Fibroblast of skin of left quadriceps (primary cell): ENCODE measurements at regions not wholly inside any gene's neighbourhood (a gene's known extent, or its start where the extent isn't known, plus 50 kb on each side); places are given as distances from the start of the nearest gene placed in this dataset.
"Not testable (repeated sequence)": the region's sequence is repeated elsewhere in the genome, so short reads cannot be mapped to it uniquely, and the experiment has no call there.

Experiments used
- DNase-seq, 2 experiments: peaks; one replicate each; pipeline ENCODE4 v3.0.0-alpha.2; 2013; ENCODE audit warnings: low read depth in 2 of 2

DNA sequence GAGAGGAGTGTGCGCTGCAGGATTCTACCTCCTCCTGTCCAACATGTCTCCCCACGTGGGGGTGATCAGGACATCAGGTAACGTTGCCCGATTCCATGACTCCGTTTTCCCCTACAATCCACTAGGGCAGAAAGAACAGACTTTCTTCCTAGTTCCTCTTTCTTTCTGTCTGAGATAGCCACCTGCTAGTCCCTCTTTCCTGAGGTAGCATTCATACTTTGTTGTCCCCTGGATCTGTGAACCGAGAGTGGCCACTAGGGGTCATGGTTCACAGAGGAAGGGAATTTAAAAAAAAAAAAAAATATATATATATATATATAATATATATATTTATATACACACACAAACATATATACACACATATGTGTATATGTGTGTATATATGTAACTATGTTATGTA lies 210.0 kb upstream of the ZNF521 start:
- peak; percentile 8 to 11 for DNase-seq

DNA sequence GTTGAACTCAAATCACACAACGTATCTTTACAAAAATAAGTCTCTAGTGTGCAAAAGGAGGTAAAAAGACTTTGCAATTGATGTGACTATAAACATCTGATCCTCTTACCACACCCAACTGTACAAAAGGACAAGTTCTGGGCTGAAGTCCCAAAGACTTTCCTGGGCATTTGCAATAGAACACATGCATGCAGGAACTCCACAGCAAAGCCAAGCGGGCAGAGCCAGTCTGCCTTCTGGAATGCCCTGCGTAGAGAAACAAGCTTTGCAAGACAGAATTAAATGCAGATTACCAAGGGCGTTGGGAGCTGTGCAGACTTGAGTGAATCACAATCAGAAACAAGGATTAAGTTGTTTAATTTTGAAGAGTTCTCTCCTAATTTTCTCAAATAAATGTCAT lies 208.4 kb upstream of the ZNF521 start:
- DNase-seq = no peak

DNA sequence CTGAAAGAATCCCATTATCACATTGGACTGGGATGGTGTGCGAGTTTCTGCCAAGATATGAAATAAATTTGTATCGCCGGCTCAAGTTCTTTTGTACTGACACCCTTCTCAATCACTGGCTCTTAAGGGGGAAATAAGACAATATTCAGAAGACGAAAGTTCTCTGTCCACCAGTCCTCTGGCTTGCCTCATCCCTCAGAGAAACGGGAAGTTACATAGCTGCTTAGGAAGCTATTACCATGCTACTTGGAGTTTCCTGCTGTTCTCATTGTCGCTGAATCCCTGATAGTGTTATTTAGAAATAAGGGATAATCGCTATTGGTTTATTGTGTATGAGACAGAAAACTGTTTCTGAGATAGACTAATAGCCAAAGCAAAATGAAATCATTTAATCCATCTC lies 205.0 kb upstream of the ZNF521 start:
- DNase-seq = no peak

DNA sequence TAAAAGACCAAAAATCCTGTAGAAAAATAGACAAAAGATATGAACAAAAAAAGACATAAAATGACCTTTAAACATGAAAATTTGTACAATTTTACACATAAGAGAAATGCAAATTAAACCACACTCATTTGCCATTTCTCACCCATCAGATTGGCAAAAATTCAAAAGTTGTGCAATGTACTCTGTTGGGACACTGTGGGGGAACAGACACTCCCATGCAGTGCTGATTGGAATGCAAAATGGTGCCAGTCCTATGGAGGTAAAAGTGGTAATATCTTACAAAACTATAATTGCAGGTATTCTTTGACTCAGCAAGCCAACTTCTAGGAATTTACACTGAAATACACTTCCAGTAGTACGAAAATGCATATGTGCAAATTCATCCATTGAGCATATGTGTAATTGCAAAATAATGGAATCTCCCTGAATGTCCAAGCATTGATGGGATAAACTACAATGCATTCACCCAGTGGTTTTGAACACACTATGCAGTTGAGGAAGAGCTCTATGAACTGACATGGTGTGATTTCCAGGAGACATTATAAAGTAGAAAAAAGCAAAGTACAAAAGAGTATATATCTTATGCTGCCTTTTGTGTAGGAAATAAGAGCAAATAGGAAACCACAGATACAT lies 201.8 kb upstream of the ZNF521 start:
- no peak for DNase-seq

DNA sequence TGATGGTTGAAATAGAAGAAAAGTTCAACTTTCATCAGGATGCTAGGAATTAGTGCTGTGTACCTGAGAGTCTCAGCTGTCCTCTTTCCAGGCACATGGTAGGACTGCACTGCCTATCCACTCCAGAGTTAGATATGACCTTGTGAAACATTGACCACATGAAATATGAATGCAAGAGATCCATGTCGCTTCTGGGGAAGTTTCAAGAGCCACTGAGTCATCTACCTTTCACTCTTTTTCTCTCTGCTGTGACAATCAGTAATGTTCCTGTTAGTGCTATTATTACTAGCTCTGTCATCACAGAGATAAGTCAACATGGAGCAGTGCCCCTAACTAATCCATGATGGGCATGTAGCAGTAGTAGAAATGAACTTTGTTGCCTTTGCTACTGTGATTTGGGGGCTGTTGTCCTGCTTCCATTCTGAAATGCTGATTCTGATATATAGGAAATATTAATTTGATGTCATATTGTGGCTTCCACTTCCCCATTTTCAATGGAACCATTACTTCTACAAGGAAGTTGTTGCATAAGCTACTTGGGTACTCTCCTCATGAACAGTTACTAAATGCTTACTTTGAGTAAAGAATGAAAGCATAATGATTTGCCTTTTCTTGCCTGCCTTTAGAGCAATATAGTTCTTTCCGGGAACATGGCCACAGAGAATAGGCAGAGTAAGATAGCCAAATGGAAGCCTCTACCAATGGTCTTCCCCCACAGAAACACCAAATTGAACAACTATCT lies 192.8 kb upstream of the ZNF521 start:
- DNase-seq = no peak

DNA sequence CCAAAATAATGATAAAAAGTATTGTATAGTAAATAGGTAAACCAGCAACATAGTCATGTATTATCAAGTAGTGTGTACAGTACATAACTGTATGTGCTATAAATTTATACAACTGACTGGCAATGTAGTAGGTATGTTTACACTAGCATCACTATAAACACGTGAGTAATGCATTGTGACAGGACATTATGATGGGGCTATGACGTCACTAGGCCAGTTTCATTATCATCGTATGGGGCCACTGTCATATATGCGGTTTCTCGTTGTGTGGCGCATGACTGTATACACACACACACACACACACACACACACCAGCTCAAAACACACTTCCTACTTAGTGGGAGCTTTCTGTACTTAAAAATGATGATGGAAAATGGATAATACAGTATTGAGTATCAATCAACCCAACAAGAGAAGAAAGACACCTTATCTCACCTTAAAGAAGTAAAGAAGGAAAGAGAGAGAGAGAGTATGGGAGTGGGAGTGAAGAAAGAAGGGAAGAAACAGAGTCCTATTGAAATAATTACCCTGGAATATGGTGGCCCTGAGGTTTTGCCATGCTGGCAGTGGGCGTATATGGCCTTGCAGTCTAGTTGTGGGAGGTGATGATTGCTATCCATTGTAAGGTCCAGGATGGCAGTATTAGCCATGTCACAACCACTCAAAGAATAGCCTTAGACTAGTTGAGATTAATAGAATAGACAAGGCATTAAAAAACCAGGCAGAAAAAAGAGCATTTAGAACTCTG lies 186.4 kb upstream of the ZNF521 start:
- no peak for DNase-seq

DNA sequence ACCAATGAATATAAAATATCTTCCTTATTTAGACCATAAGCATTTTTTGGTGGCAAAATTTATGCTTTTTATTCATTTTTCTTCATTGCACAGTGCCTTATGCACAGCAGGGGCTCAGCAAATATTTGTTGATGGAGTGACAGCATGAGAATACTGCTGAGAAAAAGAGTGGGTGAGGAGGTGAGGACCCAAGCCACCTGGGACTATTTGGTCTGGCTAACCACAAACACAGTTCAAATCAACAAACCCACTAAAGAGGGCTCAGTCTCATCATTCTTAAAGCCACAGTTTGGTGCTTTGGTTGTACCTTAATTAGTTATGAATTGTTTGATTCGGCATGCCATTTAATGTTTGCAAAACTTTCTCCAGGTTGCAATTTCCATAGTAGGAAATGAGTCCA lies 183.5 kb upstream of the ZNF521 start:
- DNase-seq = no peak

DNA sequence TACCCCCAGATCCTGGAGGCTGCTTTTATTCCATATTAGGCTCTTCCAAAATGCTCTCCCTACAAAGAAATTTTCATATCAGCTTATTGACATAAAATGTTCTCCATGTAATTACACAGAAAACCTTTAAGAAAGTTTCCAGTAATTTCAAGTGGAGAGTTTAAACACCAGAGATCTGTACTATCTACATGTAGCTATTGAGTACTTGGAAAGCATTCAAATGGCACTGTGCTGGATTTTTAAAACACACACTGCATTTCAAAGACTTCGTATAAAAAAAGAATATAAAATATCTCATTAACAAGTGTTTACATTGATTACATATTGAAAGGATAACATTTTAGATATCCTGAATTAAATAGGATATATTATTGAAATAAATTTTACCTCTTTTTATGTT lies 182.4 kb upstream of the ZNF521 start:
- no peak for DNase-seq

DNA sequence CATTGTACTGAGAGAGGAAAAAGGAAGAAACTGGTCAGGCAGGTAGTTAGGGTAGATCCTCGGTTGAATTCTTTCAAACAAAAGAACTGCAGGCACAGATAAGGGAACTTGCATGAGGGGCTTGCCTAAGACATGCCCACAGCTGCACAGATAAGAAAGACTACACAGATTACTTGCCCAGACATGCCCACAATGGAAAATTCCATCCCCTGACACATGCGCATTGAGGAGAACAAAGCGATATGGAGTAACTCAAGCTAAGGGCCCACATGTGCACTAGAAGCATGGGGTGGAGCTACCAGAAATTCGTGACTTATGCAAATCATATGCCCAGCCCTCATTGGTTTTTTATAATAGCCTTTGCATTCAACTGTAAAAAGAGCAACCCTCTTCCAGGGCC lies 181.3 kb upstream of the ZNF521 start:
- DNase-seq = no peak

DNA sequence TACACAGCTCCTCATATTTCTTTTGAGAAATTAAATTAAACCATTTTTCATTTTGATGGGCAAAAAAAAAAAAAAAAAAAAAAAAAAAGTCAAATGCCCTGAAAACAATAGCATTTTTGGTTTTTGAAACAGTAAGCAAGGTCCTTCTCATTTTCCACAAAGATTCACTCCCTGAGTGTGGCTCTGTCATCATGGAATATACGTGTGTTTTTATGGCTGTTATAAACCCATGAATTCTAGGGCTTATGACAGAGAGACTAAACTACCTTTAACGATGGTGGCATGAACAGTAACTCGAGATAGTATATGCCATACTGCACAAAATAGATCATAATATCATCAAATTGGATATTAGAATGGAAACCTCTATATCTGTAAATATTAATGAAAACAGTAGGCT lies 179.2 kb upstream of the ZNF521 start:
- no peak for DNase-seq

DNA sequence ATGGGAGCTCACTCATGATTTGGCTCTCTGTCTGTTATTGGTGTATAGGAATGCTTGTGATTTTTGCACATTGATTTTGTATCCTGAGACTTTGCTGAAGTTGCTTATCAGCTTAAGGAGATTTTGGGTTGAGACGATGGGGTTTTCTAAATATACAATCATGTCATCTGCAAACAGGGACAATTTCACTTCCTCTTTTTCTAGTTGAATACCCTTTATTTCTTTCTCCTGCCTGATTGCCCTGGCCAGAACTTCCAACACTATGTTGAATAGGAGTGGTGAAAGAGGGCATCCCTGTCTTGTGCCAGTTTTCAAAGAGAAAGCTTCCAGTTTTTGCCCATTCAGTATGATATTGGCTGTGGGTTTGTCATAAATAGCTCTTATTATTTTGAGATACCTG lies 173.8 kb upstream of the ZNF521 start:
- DNase-seq = not testable (repeated sequence)

DNA sequence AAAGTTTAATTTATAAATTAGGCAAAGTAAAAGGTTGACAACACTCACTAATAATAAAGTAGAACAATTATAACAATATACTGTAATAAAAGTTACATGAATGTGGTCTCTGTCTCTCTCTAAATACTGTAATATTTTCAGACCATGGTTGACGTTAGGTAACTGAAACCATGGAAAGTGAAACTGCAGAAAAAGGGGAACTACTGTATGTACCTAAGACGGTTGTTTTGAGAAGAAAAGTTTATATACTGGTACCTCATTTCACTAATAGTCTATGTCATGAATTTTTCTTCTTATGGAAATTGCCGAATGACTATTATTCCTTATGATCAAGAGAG lies 166.7 kb upstream of the ZNF521 start:
- no peak for DNase-seq

DNA sequence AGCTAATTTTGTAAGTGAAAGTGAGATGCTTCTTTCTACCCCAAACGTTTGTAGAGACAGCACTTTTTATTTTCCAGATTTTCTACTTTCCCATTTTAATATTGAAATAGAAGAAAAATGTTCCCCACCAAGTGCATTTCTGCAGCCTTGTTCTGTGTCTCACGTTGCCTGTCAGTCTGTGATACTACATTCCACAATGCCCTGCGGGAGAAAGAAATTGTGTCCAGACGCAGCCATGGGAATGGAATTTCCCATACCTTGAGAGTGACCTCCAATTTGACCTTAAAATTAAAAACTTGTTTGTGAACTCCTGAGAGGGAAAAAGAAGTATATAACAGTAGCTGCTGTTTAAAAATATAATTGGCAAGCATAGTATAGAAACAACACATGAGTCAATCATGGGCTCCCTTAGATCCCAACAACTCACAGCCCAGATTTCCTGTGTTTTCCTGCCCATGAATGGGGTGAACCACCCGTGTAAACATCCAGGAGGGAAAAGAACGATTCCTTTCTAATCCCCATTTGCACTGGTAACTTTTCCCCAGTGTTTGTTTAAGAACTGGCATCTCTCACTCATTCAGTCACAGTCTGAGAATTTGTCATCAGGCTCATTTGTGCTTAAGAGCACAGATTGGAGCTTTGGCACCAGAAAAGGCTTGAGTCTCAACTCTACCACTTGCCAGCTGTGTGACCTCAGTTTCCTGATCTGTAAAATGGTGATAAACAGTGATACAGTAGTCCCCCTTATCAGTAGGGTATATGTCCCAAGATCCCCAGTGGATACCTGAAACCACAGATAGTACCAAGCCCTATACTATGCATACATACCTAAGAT lies 166.1 kb upstream of the ZNF521 start:
- DNase-seq = no peak

DNA sequence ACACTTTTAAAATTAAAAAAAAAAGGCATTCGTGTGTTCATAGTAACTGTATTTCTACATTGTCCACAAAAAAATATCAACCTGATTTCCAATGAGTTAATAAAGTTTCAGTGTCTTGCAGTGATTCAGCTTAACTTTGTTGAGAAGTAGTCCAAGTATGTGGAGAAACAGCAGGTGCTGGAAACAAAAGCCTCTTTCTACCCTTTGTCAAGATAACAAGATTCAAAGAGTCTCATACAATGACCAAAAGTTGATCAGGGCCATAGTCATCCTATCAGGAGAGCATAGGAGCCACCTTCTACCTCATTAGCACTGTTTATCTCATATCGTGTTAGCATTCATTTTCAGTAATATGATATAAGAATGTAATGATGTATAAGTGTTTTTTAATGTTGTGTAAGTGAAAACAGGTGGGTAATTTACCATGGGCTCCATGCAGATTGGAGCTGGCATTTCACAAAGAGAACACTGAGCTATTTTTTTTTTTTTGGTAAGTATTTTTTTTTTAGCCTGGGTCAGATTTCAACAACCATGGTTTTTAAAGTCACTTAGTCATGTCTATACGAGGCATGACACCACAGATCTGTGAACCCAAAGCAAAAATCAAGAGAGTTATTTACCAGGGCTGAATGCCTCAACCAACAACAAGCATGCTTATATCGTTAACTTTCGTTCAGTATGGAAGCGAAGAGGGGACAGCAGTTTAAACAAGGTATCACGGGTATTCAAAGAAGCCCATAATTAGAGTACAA lies 165.0 kb upstream of the ZNF521 start:
- no peak for DNase-seq

DNA sequence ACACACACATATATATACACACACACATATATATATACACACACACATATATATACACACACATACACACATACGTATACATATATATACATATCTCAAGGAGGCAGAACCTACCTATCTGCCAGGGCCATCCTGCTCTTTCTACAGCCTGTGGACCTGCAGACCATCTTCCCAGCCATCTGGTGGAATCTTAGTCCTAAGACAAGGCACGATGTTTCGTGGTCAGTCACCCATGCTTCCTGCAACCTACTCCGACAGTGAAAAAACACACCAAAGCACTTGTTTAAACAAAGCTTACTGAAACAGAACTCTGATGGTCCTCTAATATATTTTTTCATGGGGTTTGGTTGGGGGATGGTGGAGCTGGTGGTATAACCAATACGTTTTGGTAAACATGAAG lies 164.2 kb upstream of the ZNF521 start:
- DNase-seq = no peak

DNA sequence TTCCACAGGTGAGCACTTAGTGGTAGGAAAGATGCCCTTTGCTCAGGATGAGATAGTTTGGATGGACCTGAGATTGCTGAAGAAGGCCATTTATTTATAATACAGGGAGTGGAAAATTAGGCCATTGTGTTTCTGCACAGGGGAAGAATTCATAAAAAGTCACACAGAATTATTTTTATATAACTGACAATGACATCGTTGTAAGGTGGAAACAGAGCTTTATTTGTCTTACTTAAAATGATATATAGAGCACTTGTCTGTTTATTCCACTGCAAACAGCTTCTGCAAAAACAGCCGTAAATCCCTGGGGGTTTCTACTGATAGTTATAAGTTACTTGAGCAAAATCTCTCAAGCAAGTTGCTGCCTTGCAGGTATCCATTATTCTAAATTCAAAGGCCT lies 158.1 kb upstream of the ZNF521 start:
- DNase-seq = no peak

DNA sequence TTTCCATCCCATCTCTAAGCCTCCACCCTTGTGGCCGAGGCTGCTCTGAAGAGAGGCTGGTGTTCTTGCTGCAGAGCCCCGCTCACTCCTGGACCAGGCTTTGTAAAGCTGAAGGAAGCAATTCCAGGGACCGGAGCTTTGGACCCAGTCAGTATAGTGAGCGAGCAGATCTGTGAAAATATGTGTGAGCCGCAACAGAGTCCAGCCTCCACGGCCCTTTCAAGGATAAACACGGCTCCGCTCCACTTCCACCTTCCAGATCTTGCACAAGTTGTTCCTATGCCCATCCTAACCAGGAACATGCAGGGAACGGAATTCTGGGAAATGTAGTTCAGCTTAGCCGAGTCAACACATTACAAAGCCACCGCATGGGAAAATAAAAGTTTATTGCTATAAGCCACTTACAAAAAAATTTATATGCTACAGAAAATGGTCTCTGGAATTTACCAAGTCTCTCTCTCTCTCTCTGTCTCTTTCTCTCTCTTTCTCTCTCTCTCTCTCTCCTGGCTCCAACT lies 151.7 kb upstream of the ZNF521 start:
- DNase-seq = peak; percentile 69 to 70

DNA sequence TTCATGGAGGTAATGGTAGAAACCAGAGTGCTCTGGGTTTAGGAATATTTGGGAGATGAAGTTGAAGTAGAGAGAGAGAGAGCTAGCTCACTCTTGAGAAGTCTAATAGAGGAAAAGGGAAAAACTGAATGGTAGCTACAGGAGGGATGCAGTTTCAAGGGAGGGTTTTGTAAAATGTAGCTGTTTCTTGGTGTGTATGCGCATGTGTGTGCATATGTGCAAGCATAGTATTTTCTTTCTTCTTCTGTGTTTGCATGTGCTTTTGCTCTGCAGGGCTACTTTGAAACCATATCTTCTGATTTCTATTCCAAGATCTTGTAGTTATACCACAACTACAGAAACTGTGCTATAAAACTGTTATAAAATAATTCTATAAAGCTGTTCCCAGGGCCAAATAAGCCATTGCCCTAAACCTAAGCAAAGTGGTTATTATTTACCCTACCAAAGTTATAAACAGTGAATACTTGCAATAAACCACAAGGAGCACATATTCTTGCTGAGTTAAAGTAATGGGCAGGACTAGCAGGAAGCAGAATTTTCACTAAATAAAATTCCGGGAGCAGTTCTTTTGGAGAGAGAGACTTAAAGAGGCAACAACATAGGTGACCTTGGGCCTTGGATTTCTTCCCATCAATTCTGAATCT lies 145.3 kb upstream of the ZNF521 start:
- no peak for DNase-seq

DNA sequence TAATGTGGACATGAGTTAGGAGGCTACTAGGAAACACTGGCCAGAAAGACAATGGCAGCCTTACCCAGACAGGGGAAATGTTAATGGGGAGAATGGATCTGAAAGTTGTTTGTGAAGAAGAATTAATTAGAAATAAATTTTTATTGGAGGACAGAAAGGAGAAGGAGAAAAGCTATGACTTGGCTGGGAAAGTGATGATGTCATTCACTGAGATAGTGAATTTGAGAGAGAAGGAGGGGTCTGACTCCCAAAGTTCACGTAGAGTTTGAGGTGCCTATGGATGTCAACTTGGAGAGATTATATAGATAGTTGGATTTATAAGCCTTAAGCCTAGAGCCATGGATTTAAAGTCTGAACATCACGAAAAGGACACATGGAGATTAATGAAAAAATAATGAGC lies 144.6 kb upstream of the ZNF521 start:
- DNase-seq = no peak

DNA sequence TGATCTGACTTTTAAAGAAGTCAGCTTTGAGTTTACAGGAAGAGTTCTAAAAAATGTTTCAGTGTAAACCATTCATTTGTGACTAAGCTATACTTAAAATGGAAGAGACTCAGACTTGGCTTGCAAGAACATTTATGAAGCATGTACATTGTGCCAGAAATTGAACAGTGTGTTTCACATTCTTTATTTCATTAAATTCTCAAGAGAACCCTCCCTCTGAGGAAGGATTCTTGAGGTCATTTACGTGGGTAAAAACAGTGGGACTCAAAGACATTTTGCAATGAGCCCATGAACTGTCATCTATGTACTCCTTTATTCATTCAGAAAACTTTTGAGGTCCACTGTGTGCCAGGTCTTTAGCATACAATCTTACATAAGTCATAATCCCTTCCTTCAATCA lies 143.6 kb upstream of the ZNF521 start:
- peak; percentile 34 to 44 for DNase-seq

DNA sequence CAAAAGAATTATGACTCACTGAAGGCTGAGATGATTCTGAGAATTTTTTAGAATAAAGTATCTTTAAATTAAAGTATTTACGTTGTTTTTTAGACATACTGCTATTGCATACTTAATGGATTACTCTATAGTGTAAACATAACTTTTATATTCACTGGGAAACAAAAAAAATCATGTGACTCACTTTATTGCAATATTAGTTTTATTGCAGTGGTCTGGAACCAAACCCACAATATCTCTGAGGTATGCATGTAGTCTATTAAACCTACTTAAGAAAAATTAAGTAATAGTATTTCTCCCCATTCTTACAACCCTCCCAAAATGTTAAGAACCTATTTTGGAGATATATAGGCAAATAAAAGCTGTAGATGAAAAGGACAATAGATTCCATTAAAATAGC lies 142.9 kb upstream of the ZNF521 start:
- DNase-seq = peak; percentile 29 to 40
